K562 (cell line): ENCODE measurements at regions not wholly inside any gene's neighbourhood (a gene's known extent, or its start where the extent isn't known, plus 50 kb on each side); places are given as distances from the start of the nearest gene placed in this dataset.

Source experiments
- BRF1 ChIP-seq: IDR thresholded peaks from 3 replicates; pipeline ENCODE4 v1.6.1; 2011; ENCODE audit warnings: borderline replicate concordance, mild to moderate bottlenecking; ENCODE audit not compliant: insufficient read length; ENCODE audit errors: extremely low read depth
- CHD2 ChIP-seq: IDR thresholded peaks from 2 replicates; pipeline ENCODE4 v1.6.1; 2011; ENCODE audit warnings: low read depth, low read length
- CREM ChIP-seq: IDR thresholded peaks from 2 replicates; pipeline ENCODE4 v1.6.1; 2014; ENCODE audit warnings: antibody characterized with exemption, low read depth
- CTCF ChIP-seq, 3 experiments: IDR thresholded peaks in 2 of 3; conservative IDR thresholded peaks in 1 of 3; 2 replicates each; pipeline ENCODE4 v1.5.1; 2011 to 2012; ENCODE audit warnings: low read length in 3 of 3, mild to moderate bottlenecking in 3 of 3, control low read depth in 2 of 3, improper control_type of control experiment in 1 of 3, inconsistent platforms in 1 of 3, low read depth in 1 of 3, mixed read lengths in 1 of 3, moderate library complexity in 1 of 3; ENCODE audit not compliant: insufficient read depth in 2 of 3
- EZH2 ChIP-seq: IDR thresholded peaks from 2 replicates; pipeline ENCODE4 v1.6.1; 2012; ENCODE audit warnings: low read depth, mild to moderate bottlenecking, inconsistent platforms, low read length, borderline replicate concordance
- JUND ChIP-seq, 2 experiments: IDR thresholded peaks; 2 replicates in 1 of 2; 3 replicates in 1 of 2; pipeline ENCODE4 v1.6.1; 2011; ENCODE audit warnings: borderline replicate concordance in 2 of 2, low read depth in 2 of 2, low read length in 2 of 2, improper control_type of control experiment in 1 of 2, missing biosample characterization in 1 of 2, missing genetic modification characterization in 1 of 2, missing genetic modification reagents in 1 of 2
- KDM1A ChIP-seq, 2 experiments: fragments of 450-650 bp; IDR thresholded peaks; 2 replicates each; pipeline ENCODE4 v1.6.1; 2016; ENCODE audit warnings: mild to moderate bottlenecking in 2 of 2
- MYC ChIP-seq, 2 experiments: fragments of 250-450 bp in 1 of 2; sonication (Bioruptor Pico) in 1 of 2; IDR thresholded peaks; 2 replicates each; pipeline versions ENCODE4 v1.5.1 to v1.6.1; 2012 to 2021; ENCODE audit warnings: low read depth in 2 of 2, borderline replicate concordance in 1 of 2, improper control_type of control experiment in 1 of 2, low read length in 1 of 2, mild to moderate bottlenecking in 1 of 2, moderate library complexity in 1 of 2
- NR2C2 ChIP-seq, 2 experiments: fragments of 200-800 bp in 1 of 2; sonication (Bioruptor generic) in 1 of 2; sonication (generic) in 1 of 2; formaldehyde crosslinking in 1 of 2; IDR thresholded peaks; 2 replicates each; pipeline versions ENCODE4 v1.6.1 to v1.8.0; 2016 to 2022; ENCODE audit warnings: mild to moderate bottlenecking in 1 of 2, missing compliant biosample characterization in 1 of 2, missing genetic modification characterization in 1 of 2, missing genetic modification reagents in 1 of 2
- POLR2AphosphoS5 ChIP-seq: IDR thresholded peaks from 2 replicates; pipeline ENCODE4 v1.6.1; 2011; ENCODE audit warnings: mild to moderate bottlenecking, low read depth, low read length, moderate library complexity; ENCODE audit not compliant: control insufficient read depth, insufficient read depth
- SIX5 ChIP-seq, 2 experiments: IDR thresholded peaks; 2 replicates each; pipeline ENCODE4 v1.6.1; 2011; ENCODE audit warnings: low read length in 2 of 2, borderline replicate concordance in 1 of 2, low read depth in 1 of 2, mild to moderate bottlenecking in 1 of 2, moderate library complexity in 1 of 2; ENCODE audit not compliant: insufficient read depth in 1 of 2
- ZNF253 ChIP-seq: fragments of 250-450 bp; sonication (Bioruptor Pico); conservative IDR thresholded peaks from 2 replicates; pipeline ENCODE4 v1.6.1; 2021; ENCODE audit warnings: mild to moderate bottlenecking
- ZNF444 ChIP-seq: fragments of 250-450 bp; sonication (Bioruptor Pico); IDR thresholded peaks from 2 replicates; pipeline ENCODE4 v1.4.0; 2020; ENCODE audit warnings: mild to moderate bottlenecking, moderate library complexity
- ZNF551 ChIP-seq: fragments of 250-450 bp; sonication (Bioruptor Pico); IDR thresholded peaks from 2 replicates; pipeline ENCODE4 v1.5.0; 2021; ENCODE audit warnings: mild to moderate bottlenecking, moderate library complexity

GRCh38 chr22:49403102-49403501, 424.6 kb downstream of the BRD1 start:
- no peak for TF ChIP-seq CHD2
- no peak for TF ChIP-seq ZNF253 (CRISPR knock-in tag)
- TF ChIP-seq JUND (IDR thresholded peaks at IDR 0.05; ENCODE audit: borderline replicate concordance, low read depth, low read length) = no peak
- TF ChIP-seq JUND (tag; IDR thresholded peaks at IDR 0.05; ENCODE audit: borderline replicate concordance, low read depth, low read length) = no peak
- no peak for TF ChIP-seq ZNF551 (CRISPR knock-in tag)
- TF ChIP-seq CTCF (IDR thresholded peaks at IDR 0.05 in 2 of 3, conservative IDR thresholded peaks at IDR 0.05 in 1 of 3; ENCODE audit: insufficient read depth in 2 of 3, low read depth in 1 of 3, low read length in 3 of 3) = no peak
- TF ChIP-seq NR2C2 (CRISPR knock-in tag; IDR thresholded peaks at IDR 0.05) = no peak
- TF ChIP-seq NR2C2 (tag; IDR thresholded peaks at IDR 0.05) = no peak
- TF ChIP-seq POLR2AphosphoS5 = no peak
- no peak for TF ChIP-seq CREM
- TF ChIP-seq KDM1A (IDR thresholded peaks at IDR 0.05) = no peak
- TF ChIP-seq ZNF444 (CRISPR knock-in tag) = no peak
- no peak for TF ChIP-seq BRF1
- TF ChIP-seq EZH2 = no peak
- no peak for TF ChIP-seq MYC (IDR thresholded peaks at IDR 0.05; ENCODE audit: low read depth, low read length)
- no peak for TF ChIP-seq MYC (CRISPR knock-in tag; IDR thresholded peaks at IDR 0.05; ENCODE audit: borderline replicate concordance, low read depth)
- no peak for TF ChIP-seq SIX5 (IDR thresholded peaks at IDR 0.05; ENCODE audit: borderline replicate concordance in 1 of 2, insufficient read depth in 1 of 2, low read depth in 1 of 2, low read length in 2 of 2)
